Activated naive CD4-positive, alpha-beta T cell (primary cell): ENCODE measurements at regions not wholly inside any gene's neighbourhood (a gene's known extent, or its start where the extent isn't known, plus 50 kb on each side); places are given as distances from the start of the nearest gene placed in this dataset.

Source experiments
- DNase-seq, 4 experiments: peaks; one replicate each; lab custom pipeline; 2025; lab: John Stamatoyannopoulos, UW

- DNase-seq: no peak
Observed at GRCh38 chr9:28206280-28206679, 633.0 kb upstream of the C9orf72 start.

- no peak for DNase-seq
Observed at GRCh38 chr9:28207657-28208056, 634.4 kb upstream of the C9orf72 start.

GRCh38 chr9:28209130-28209529 lies 635.8 kb upstream of the C9orf72 start:
- no peak for DNase-seq

- no peak for DNase-seq
Observed at GRCh38 chr9:28212979-28213378, 639.7 kb upstream of the C9orf72 start.

GRCh38 chr9:28215536-28216299 lies 642.4 kb upstream of the C9orf72 start:
- no peak for DNase-seq

- no peak for DNase-seq
Observed at GRCh38 chr9:28232686-28233085, 659.4 kb upstream of the C9orf72 start.

- DNase-seq: no peak
Observed at GRCh38 chr9:28234133-28234893, 661.0 kb upstream of the C9orf72 start.

- no peak for DNase-seq
Observed at GRCh38 chr9:28234894-28235277, 661.6 kb upstream of the C9orf72 start.

- no peak for DNase-seq
Observed at GRCh38 chr9:28249424-28249823, 676.1 kb upstream of the C9orf72 start.

GRCh38 chr9:28255174-28255573 lies 681.9 kb upstream of the C9orf72 start:
- no peak for DNase-seq

- no peak for DNase-seq
Observed at GRCh38 chr9:28260330-28260729, 687.0 kb upstream of the C9orf72 start.

- no peak for DNase-seq
Observed at GRCh38 chr9:28264368-28264767, 691.1 kb upstream of the C9orf72 start.

GRCh38 chr9:28267351-28267750 lies 694.1 kb upstream of the C9orf72 start:
- DNase-seq: no peak

- no peak for DNase-seq
Observed at GRCh38 chr9:28270156-28270555, 696.9 kb upstream of the C9orf72 start.

- no peak for DNase-seq
Observed at GRCh38 chr9:28272127-28272526, 698.8 kb upstream of the C9orf72 start.

GRCh38 chr9:28287455-28287854 lies 714.2 kb upstream of the C9orf72 start:
- no peak for DNase-seq

- DNase-seq: no peak
Observed at GRCh38 chr9:28289746-28290145, 716.5 kb upstream of the C9orf72 start.

- DNase-seq: no peak
Observed at GRCh38 chr9:28293369-28294090, 720.2 kb upstream of the C9orf72 start.

- no peak for DNase-seq
Observed at GRCh38 chr9:28301281-28301680, 728.0 kb upstream of the C9orf72 start.

- no peak for DNase-seq
Observed at GRCh38 chr9:28317745-28318144, 744.5 kb upstream of the C9orf72 start.

GRCh38 chr9:28318515-28318914 lies 745.2 kb upstream of the C9orf72 start:
- DNase-seq: no peak

GRCh38 chr9:28319981-28320380 lies 746.7 kb upstream of the C9orf72 start:
- DNase-seq: no peak

- DNase-seq: no peak
Observed at GRCh38 chr9:28320616-28321015, 747.3 kb upstream of the C9orf72 start.
